ENCODE measurements at regions not wholly inside any gene's neighbourhood (a gene's known extent, or its start where the extent isn't known, plus 50 kb on each side); places are given as distances from the start of the nearest gene placed in this dataset.

GRCh38 chr12:3974883-3975282 lies 101.7 kb upstream of the PARP11 start:
- H3K9me3 ChIP-seq (ENCODE audit: control insufficient read depth in 1 of 2, insufficient read depth in 1 of 2, low read length in 2 of 2): no peaks in the 10 kb centered on the region
- Mint-ChIP-seq H3K4me3 (peak overlapping the region; percentile 62), H3K27ac (peak overlapping the region; percentile 84), H3K9me3 (no peaks in the 10 kb centered on the region), H3K4me1 (ENCODE audit: low read depth) (peaks cover 66% of the 10 kb centered on the region), H3K27me3 (no peaks in the 10 kb centered on the region), H3K36me3 (ENCODE audit: low read depth) (no peaks in the 10 kb centered on the region)
- intact Hi-C loops (cut with DNase I, micrococcal nuclease): no loop called here
- peak overlapping the region; percentile 30 to 60 for H3K27ac ChIP-seq (ENCODE audit: low read depth in 1 of 2, low read length in 2 of 2)
- CTCF ChIA-PET: interaction anchor here (0.6 to 3.4 kb wide), 2 partner anchors 13 to 675 kb away, joined by 3 to 13 read pairs; no protein-coding TSS in a partner anchor
- DNase-seq (peak in 1 of 14 experiments; percentile 21), ATAC-seq (ENCODE audit: poor library complexity) (no peak)
- H3K36me3 ChIP-seq (ENCODE audit: insufficient read depth, low read length): no peaks in the 10 kb centered on the region
- no peaks in the 10 kb centered on the region for H3K27me3 ChIP-seq (ENCODE audit: control insufficient read depth in 1 of 2, insufficient read depth in 2 of 2, low read length in 2 of 2)
- POLR2A ChIA-PET: interaction anchor here (0.8 to 4.8 kb wide), 5 partner anchors 11 to 297 kb away, joined by 3 to 70 read pairs (median 14); no protein-coding TSS in a partner anchor
- no peak for TF ChIP-seq CTCF (IDR thresholded peaks at IDR 0.05)
- H3K4me1 ChIP-seq (ENCODE audit: insufficient read depth, low read length): peaks cover 49% of the 10 kb centered on the region
- H3K4me3 ChIP-seq (ENCODE audit: low read length): no peak overlapping the region

- Mint-ChIP-seq H3K27me3 (no peaks in the 10 kb centered on the region), H3K4me1 (ENCODE audit: low read depth) (peaks cover 66% of the 10 kb centered on the region), H3K9me3 (no peaks in the 10 kb centered on the region), H3K4me3 (peak overlapping the region; percentile 17), H3K27ac (peak overlapping the region; percentile 84), H3K36me3 (ENCODE audit: low read depth) (no peaks in the 10 kb centered on the region)
- Histone ChIP-seq H3K9me3 (ENCODE audit: control insufficient read depth in 1 of 2, insufficient read depth in 1 of 2, low read length in 2 of 2) (no peaks in the 10 kb centered on the region), H3K27ac (ENCODE audit: low read depth in 1 of 2, low read length in 2 of 2) (peak overlapping the region; percentile 38 to 60), H3K4me3 (ENCODE audit: low read length) (no peak overlapping the region), H3K4me1 (ENCODE audit: insufficient read depth, low read length) (peaks cover 49% of the 10 kb centered on the region), H3K36me3 (ENCODE audit: insufficient read depth, low read length) (no peaks in the 10 kb centered on the region), H3K27me3 (ENCODE audit: control insufficient read depth in 1 of 2, insufficient read depth in 2 of 2, low read length in 2 of 2) (no peaks in the 10 kb centered on the region)
- POLR2A ChIA-PET: interaction anchor here (0.5 to 4.8 kb wide), 14 partner anchors 12 to 303 kb away, joined by 3 to 70 read pairs (median 3); partner anchors contain the start of genes CCND2 and PARP11
- peak; percentile 48 for ATAC-seq (ENCODE audit: poor library complexity)
- intact Hi-C loops (cut with DNase I, micrococcal nuclease): no loop called here
- TF ChIP-seq CTCF (IDR thresholded peaks at IDR 0.05): no peak
- DNase-seq: peak in 4 of 14 experiments; percentile 22 to 60 (median 54)
- CTCF ChIA-PET: interaction anchor here (0.6 to 3.4 kb wide), 8 partner anchors 12 to 674 kb away, joined by 3 to 13 read pairs (median 3); no protein-coding TSS in a partner anchor
Observed at GRCh38 chr12:3973973-3974644, 100.9 kb upstream of the PARP11 start.

- Mint-ChIP-seq H3K9me3 (no peaks in the 10 kb centered on the region), H3K36me3 (ENCODE audit: low read depth) (no peaks in the 10 kb centered on the region), H3K4me1 (ENCODE audit: low read depth) (peaks cover 66% of the 10 kb centered on the region), H3K4me3 (peak overlapping the region; percentile 17), H3K27ac (peak overlapping the region; percentile 84), H3K27me3 (no peaks in the 10 kb centered on the region)
- Histone ChIP-seq H3K4me1 (ENCODE audit: insufficient read depth, low read length) (peaks cover 49% of the 10 kb centered on the region), H3K4me3 (ENCODE audit: low read length) (peak overlapping the region; percentile 16), H3K9me3 (ENCODE audit: control insufficient read depth in 1 of 2, insufficient read depth in 1 of 2, low read length in 2 of 2) (no peaks in the 10 kb centered on the region), H3K27me3 (ENCODE audit: control insufficient read depth in 1 of 2, insufficient read depth in 2 of 2, low read length in 2 of 2) (no peaks in the 10 kb centered on the region), H3K36me3 (ENCODE audit: insufficient read depth, low read length) (no peaks in the 10 kb centered on the region), H3K27ac (ENCODE audit: low read depth in 1 of 2, low read length in 2 of 2) (peak overlapping the region; percentile 38 to 60)
- intact Hi-C loops (cut with DNase I, micrococcal nuclease): no loop called here
- ChIA-PET POLR2A (interaction anchor here (0.5 to 4.8 kb wide), 16 partner anchors 11 to 348 kb away, joined by 3 to 70 read pairs (median 4); partner anchors contain the start of genes CCND2, PARP11 and TIGAR), CTCF (interaction anchor here (1.1 to 3.4 kb wide), 7 partner anchors 11 to 90 kb away, joined by 3 to 13 read pairs (median 3); no protein-coding TSS in a partner anchor)
- DNase-seq: peak in 4 of 14 experiments; percentile 20 to 58 (median 50)
- ATAC-seq (ENCODE audit: poor library complexity): peak; percentile 47
- TF ChIP-seq CTCF (IDR thresholded peaks at IDR 0.05): no peak
Observed at GRCh38 chr12:3973269-3973884, 100.2 kb upstream of the PARP11 start.
